GM12892 (cell line): ENCODE measurements at regions not wholly inside any gene's neighbourhood (a gene's known extent, or its start where the extent isn't known, plus 50 kb on each side); places are given as distances from the start of the nearest gene placed in this dataset.

ENCODE experiments used
- POLR2A ChIP-seq: IDR thresholded peaks from 2 replicates; pipeline ENCODE4 v1.6.1; 2011; ENCODE audit warnings: low read depth, low read length, control low read depth
- POLR2AphosphoS5 ChIP-seq: IDR thresholded peaks from 2 replicates; pipeline ENCODE4 v1.6.1; 2011; ENCODE audit warnings: low read depth, low read length, control low read depth
- TAF1 ChIP-seq: IDR thresholded peaks from 2 replicates; pipeline ENCODE4 v1.6.1; 2011; ENCODE audit warnings: low read depth, mild to moderate bottlenecking, control low read depth, low read length, borderline replicate concordance

DNA sequence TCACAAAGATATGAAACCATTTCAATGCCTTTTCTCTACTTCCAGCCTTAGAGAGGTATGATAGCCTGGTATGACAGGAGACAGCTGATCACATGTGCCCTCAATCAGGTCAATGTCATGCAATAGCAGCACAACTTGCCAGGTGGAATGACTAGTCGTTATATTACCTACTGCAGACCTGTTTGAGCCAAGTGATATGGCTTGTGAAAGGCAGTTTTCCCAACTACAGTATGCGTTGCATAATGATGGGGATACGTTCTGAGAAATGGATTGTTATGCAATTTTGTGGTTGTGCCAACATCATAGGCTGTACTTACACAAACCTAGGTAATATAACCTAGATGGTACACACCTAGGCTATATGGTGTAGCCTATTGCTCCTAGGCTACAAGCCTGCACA lies 262.8 kb downstream of the ICOS start:
- TF ChIP-seq POLR2A: no peak
- TF ChIP-seq POLR2AphosphoS5: no peak
- TF ChIP-seq TAF1: no peak
